EH (cell line): ENCODE measurements at regions not wholly inside any gene's neighbourhood (a gene's known extent, or its start where the extent isn't known, plus 50 kb on each side); places are given as distances from the start of the nearest gene placed in this dataset.
A peak's percentile ranks its signal among the peaks of the same experiment; 100 is the strongest.

ENCODE experiments used
- DNase-seq: peaks from one replicate; pipeline ENCODE4 v3.0.0-alpha.2; 2015; ENCODE audit warnings: low read depth

- peak; percentile 11 for DNase-seq
Observed at GRCh38 chrX:110852180-110852579, 56.6 kb upstream of the CHRDL1 start.

GRCh38 chrX:110851780-110852179, 56.2 kb upstream of the CHRDL1 start:
- peak; percentile 33 for DNase-seq

- peak; percentile 69 for DNase-seq
Observed at GRCh38 chrX:110847334-110847733, 51.7 kb upstream of the CHRDL1 start.

- peak; percentile 59 for DNase-seq
Observed at GRCh38 chrX:110846071-110846470, 50.5 kb upstream of the CHRDL1 start.
